Thoracic aorta (tissue), 2 donors: ENCODE measurements at regions not wholly inside any gene's neighbourhood (a gene's known extent, or its start where the extent isn't known, plus 50 kb on each side); places are given as distances from the start of the nearest gene placed in this dataset.

Experiments
- ATAC-seq: fragments of 150-250 bp; one replicate; pipeline ENCODE4 v1.8.0; 2017; ENCODE audit warnings: low read depth; ENCODE audit not compliant: insufficient number of reproducible peaks, low FRiP score
- DNase-seq: peaks from one replicate; pipeline ENCODE4 v3.0.0-alpha.2; 2020; ENCODE audit warnings: low spot score
- H3K27ac ChIP-seq, 2 donors: fragments of 200-600 bp; sonication (generic); 1 replicate in 1 of 2; 2 replicates in 1 of 2; pipeline ENCODE4 v1.5.1; 2016; ENCODE audit warnings: mild to moderate bottlenecking in 2 of 2, moderate library complexity in 2 of 2
- H3K27me3 ChIP-seq: fragments of 200-600 bp; sonication (generic); replicated peaks from 2 replicates; pipeline ENCODE4 v1.6.0; 2016; ENCODE audit warnings: mild to moderate bottlenecking; ENCODE audit not compliant: insufficient read depth
- H3K36me3 ChIP-seq: fragments of 200-600 bp; sonication (generic); one replicate; pipeline ENCODE4 v1.5.1; 2016
- H3K4me1 ChIP-seq, 2 donors: fragments of 200-600 bp; sonication (generic); 1 replicate in 1 of 2; 2 replicates in 1 of 2; pipeline versions ENCODE4 v1.5.1 to v1.6.0; 2016; ENCODE audit warnings: low read depth in 2 of 2, mild to moderate bottlenecking in 1 of 2; ENCODE audit not compliant: control insufficient read depth in 1 of 2
- H3K4me3 ChIP-seq: fragments of 200-600 bp; sonication (generic); 2 replicates; pipeline ENCODE4 v1.5.1; 2016; ENCODE audit warnings: mild to moderate bottlenecking
- H3K9me3 ChIP-seq: fragments of 200-600 bp; sonication (generic); 2 replicates; pipeline ENCODE4 v1.5.1; 2016
- TF ChIP-seq, protein P1 (sequence below): fragments of 200-600 bp; sonication (generic); IDR thresholded peaks from one replicate; pipeline ENCODE4 v1.5.1; 2019; ENCODE audit warnings: antibody characterized with exemption

DNA sequence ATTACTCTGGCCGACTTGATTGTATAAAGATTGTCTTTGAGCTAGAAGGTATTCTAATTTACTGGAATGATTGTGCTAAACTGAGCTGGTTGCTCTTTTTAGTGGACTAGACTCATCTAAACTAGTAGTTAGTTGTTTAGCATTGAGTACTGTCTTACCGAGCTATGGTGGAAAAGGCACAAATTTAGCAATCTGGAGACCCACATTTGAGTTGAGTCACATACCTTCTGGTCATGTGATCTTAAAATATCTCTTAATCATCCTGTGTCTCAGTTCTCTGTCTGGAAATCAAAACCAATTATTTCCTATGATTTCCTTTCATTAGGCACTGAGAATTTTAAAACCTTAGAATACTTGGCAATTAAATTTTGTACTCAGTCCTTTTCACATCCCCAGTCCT is 349.5 kb downstream of the IRS2 start:
- TF ChIP-seq, protein P1, sequence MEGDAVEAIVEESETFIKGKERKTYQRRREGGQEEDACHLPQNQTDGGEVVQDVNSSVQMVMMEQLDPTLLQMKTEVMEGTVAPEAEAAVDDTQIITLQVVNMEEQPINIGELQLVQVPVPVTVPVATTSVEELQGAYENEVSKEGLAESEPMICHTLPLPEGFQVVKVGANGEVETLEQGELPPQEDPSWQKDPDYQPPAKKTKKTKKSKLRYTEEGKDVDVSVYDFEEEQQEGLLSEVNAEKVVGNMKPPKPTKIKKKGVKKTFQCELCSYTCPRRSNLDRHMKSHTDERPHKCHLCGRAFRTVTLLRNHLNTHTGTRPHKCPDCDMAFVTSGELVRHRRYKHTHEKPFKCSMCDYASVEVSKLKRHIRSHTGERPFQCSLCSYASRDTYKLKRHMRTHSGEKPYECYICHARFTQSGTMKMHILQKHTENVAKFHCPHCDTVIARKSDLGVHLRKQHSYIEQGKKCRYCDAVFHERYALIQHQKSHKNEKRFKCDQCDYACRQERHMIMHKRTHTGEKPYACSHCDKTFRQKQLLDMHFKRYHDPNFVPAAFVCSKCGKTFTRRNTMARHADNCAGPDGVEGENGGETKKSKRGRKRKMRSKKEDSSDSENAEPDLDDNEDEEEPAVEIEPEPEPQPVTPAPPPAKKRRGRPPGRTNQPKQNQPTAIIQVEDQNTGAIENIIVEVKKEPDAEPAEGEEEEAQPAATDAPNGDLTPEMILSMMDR = no peak
- Histone ChIP-seq H3K27ac (no peak overlapping the region), H3K27me3 (no peaks in the 10 kb centered on the region), H3K4me3 (no peak overlapping the region), H3K9me3 (no peaks in the 10 kb centered on the region), H3K4me1 (peaks cover 9 to 22% of the 10 kb centered on the region in 2 donors), H3K36me3 (no peaks in the 10 kb centered on the region)
- DNase-seq (no peak), ATAC-seq (no peak)

DNA sequence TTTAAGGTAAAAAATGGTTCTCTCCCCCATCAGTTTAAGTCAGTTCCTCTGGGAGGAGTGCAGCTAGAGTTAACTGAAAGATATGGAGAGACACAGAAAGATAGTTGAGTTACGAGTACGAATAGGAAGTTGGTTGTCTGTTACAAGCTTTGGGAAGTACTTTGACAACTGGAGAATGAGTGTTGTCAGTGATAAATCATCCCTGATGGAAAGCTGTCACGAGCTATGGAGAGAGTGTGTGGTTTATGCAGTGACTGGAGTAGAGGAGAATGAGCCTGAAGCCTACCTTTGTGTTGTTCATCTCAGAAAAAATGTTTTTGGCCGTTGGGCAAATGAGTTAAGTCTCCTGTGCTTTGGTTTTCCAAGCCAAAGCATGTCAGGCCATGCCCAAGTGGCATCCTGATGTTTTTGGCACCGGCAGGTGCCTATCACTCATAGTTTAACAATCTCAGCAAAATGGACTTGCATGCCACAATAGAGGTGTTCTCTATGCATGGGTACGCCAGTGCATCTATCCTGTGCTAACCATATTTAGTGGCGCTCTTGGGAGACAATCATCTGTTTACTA is 350.2 kb downstream of the IRS2 start:
- DNase-seq (no peak), ATAC-seq (no peak)
- Histone ChIP-seq H3K36me3 (no peaks in the 10 kb centered on the region), H3K27me3 (no peaks in the 10 kb centered on the region), H3K4me3 (no peak overlapping the region), H3K4me1 (peaks cover 9 to 22% of the 10 kb centered on the region in 2 donors), H3K9me3 (no peaks in the 10 kb centered on the region), H3K27ac (no peak overlapping the region)
- TF ChIP-seq, protein P1 = no peak

DNA sequence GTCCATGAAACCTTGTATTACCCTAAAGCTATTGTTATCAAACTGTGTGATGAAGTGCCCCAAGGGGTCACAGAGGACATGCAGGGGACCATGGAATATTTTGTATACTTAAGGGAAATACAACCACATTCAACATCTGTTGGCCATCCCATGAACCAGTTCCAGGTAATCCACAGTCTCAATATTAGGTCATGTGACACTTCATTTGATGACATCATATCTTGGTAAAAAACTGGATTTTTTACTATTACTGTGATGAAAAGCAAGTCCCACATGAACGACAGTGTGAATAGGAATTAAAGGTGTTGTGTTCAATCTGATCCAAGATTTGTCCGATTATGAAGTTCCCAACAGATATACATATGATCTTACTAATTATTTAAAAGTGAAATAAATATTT is 355.2 kb downstream of the IRS2 start:
- H3K36me3 ChIP-seq = no peaks in the 10 kb centered on the region
- DNase-seq = no peak
- no peak overlapping the region for H3K4me3 ChIP-seq
- TF ChIP-seq, protein P1 = no peak
- H3K9me3 ChIP-seq = no peaks in the 10 kb centered on the region
- H3K27ac ChIP-seq = no peak overlapping the region
- no peaks in the 10 kb centered on the region for H3K27me3 ChIP-seq
- peaks cover 9 to 17% of the 10 kb centered on the region in 2 donors for H3K4me1 ChIP-seq
- no peak for ATAC-seq

DNA sequence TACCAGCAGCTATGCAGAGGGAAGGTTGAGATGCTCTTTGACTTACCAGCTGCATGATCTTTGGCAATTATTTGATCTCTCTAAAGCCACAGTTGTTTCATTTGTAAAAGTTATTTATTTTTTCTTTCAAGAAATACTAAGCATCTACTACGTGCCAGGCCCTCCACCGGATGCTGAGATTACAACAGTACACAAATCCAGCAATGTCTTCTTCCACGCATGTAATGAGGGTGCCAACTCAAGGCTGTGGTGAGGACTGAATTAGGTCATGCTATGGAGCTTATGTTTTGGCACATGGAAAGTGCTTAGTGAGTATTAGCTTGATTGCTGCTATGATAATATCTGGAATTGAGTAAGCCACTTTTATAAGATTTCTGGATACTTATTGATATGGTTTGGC is 358.2 kb downstream of the IRS2 start:
- Histone ChIP-seq H3K4me3 (no peak overlapping the region), H3K9me3 (no peaks in the 10 kb centered on the region), H3K27ac (no peak overlapping the region), H3K27me3 (no peaks in the 10 kb centered on the region), H3K4me1 (peaks cover 0 to 4% of the 10 kb centered on the region in 2 donors), H3K36me3 (no peaks in the 10 kb centered on the region)
- no peak for ATAC-seq
- TF ChIP-seq, protein P1 = no peak
- no peak for DNase-seq

DNA sequence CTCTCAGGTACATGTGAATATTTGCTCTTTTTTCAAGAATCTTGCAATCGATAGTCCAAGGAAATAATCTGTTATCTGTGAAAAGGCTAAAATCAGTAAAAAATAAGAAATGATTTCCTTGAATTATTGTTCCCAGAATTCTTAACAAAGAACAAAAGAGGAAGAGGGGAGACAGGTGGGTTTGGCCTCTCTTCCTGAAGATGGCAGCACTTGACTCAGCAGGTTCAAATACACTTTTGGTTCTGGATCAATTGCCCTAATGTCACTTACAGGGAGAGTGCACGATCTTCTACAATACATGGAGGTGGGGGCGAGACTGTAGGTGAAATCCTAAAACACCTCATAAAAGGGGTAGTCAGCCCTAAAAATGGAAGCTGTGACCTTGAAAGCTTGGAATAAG is 358.7 kb downstream of the IRS2 start:
- Histone ChIP-seq H3K4me3 (no peak overlapping the region), H3K4me1 (no peaks in the 10 kb centered on the region), H3K27me3 (no peaks in the 10 kb centered on the region), H3K9me3 (no peaks in the 10 kb centered on the region), H3K27ac (no peak overlapping the region), H3K36me3 (no peaks in the 10 kb centered on the region)
- TF ChIP-seq, protein P1 = no peak
- DNase-seq (no peak), ATAC-seq (no peak)
